Naive thymus-derived CD8-positive, alpha-beta T cell (primary cell): ENCODE measurements at regions not wholly inside any gene's neighbourhood (a gene's known extent, or its start where the extent isn't known, plus 50 kb on each side); places are given as distances from the start of the nearest gene placed in this dataset.
"Not testable (repeated sequence)": the region's sequence is repeated elsewhere in the genome, so short reads cannot be mapped to it uniquely, and the experiment has no call there.

Source experiments
- ATAC-seq, 2 donors: fragments of 150-1000 bp; cut with Tn5 transposase in 1 of 2; sonication (Bioruptor Pico), chemical (Tn5 transposase) in 1 of 2; 1 replicate in 1 of 2; 2 replicates in 1 of 2; pipeline ENCODE4 v1.10.0; 2021; ENCODE audit warnings: mild to moderate bottlenecking in 2 of 2, moderate library complexity in 2 of 2
- POLR2A ChIA-PET: fragments of 350-600 bp; sonication (Branson Sonifier 250); formaldehyde crosslinking; loops from one replicate; lab custom pipeline; 2021; ENCODE audit warnings: antibody characterized with exemption; lab: Charles Lee
- DNase-seq, 10 donors: peaks; one replicate each; pipeline versions ENCODE4 v3.0.0 to v3.0.0-alpha.2; 2020 to 2022
- H3K27ac Mint-ChIP-seq, 10 donors: one replicate each; pipeline ENCODE4 v1.8.0; 2020 to 2022; ENCODE audit warnings: mild to moderate bottlenecking in 10 of 10, mixed read lengths in 10 of 10, moderate library complexity in 4 of 10, inconsistent platforms in 1 of 10
- H3K27me3 Mint-ChIP-seq, 5 donors: one replicate each; pipeline ENCODE4 v1.8.0; 2021 to 2022; ENCODE audit warnings: mixed read lengths in 5 of 5
- H3K36me3 Mint-ChIP-seq, 3 donors: one replicate each; pipeline ENCODE4 v1.8.0; 2020 to 2022; ENCODE audit warnings: mixed read lengths in 3 of 3, mild to moderate bottlenecking in 2 of 3, inconsistent platforms in 1 of 3
- H3K4me1 Mint-ChIP-seq, 4 donors: one replicate each; pipeline ENCODE4 v1.8.0; 2021 to 2022; ENCODE audit warnings: mixed read lengths in 4 of 4
- H3K4me3 Mint-ChIP-seq, 10 donors: one replicate each; pipeline ENCODE4 v1.8.0; 2020 to 2022; ENCODE audit warnings: mild to moderate bottlenecking in 10 of 10, mixed read lengths in 10 of 10, moderate library complexity in 6 of 10, inconsistent platforms in 1 of 10
- H3K9me3 Mint-ChIP-seq, 9 donors: one replicate each; pipeline ENCODE4 v1.8.0; 2020 to 2022; ENCODE audit warnings: mixed read lengths in 9 of 9, mild to moderate bottlenecking in 3 of 9, inconsistent platforms in 1 of 9, moderate library complexity in 1 of 9

GRCh38 chr6:153984811-153985210 is 54.2 kb upstream of the OPRM1 start:
- Mint-ChIP-seq H3K27me3 (peaks cover 0 to 21% (median 4%) of the 10 kb centered on the region in 5 donors), H3K4me3 (no peak overlapping the region), H3K9me3 (peaks cover 0 to 4% (median 0%) of the 10 kb centered on the region in 9 donors), H3K36me3 (no peaks in the 10 kb centered on the region), H3K4me1 (no peaks in the 10 kb centered on the region), H3K27ac (no peak overlapping the region)
- no peak for DNase-seq
- no peak for ATAC-seq
- POLR2A ChIA-PET = no interaction called here

- H3K36me3 Mint-ChIP-seq = peaks cover 0 to 1% (median 0%) of the 10 kb centered on the region in 3 donors
- POLR2A ChIA-PET = no interaction called here
- H3K4me1 Mint-ChIP-seq = peaks cover 0 to 5% (median 0%) of the 10 kb centered on the region in 4 donors
- peaks cover 0 to 11% (median 0%) of the 10 kb centered on the region in 9 donors for H3K9me3 Mint-ChIP-seq
- peaks cover 0 to 10% (median 4%) of the 10 kb centered on the region in 5 donors for H3K27me3 Mint-ChIP-seq
- H3K27ac Mint-ChIP-seq = no peak overlapping the region
- no peak for ATAC-seq
- no peak for DNase-seq
- no peak overlapping the region for H3K4me3 Mint-ChIP-seq
These were observed 58.9 kb upstream of the OPRM1 start for GRCh38 chr6:153980171-153980570.

- ATAC-seq, H3K27ac Mint-ChIP-seq, H3K36me3 Mint-ChIP-seq, DNase-seq, POLR2A ChIA-PET, H3K4me1 Mint-ChIP-seq, H3K27me3 Mint-ChIP-seq, H3K4me3 Mint-ChIP-seq: not testable (repeated sequence)
- peaks cover 0 to 11% (median 0%) of the 10 kb centered on the region in 9 donors for H3K9me3 Mint-ChIP-seq
These were observed 60.0 kb upstream of the OPRM1 start for GRCh38 chr6:153978911-153979548.

GRCh38 chr6:153976921-153977693 is 61.9 kb upstream of the OPRM1 start:
- DNase-seq (no peak), ATAC-seq (no peak)
- POLR2A ChIA-PET = no interaction called here
- Mint-ChIP-seq H3K36me3 (peaks cover 0 to 1% (median 0%) of the 10 kb centered on the region in 3 donors), H3K27me3 (no peaks in the 10 kb centered on the region), H3K9me3 (peaks cover 0 to 11% (median 0%) of the 10 kb centered on the region in 9 donors), H3K4me3 (no peak overlapping the region), H3K4me1 (peaks cover 0 to 5% (median 0%) of the 10 kb centered on the region in 4 donors), H3K27ac (no peak overlapping the region)

- Mint-ChIP-seq H3K9me3 (no peaks in the 10 kb centered on the region), H3K36me3 (no peaks in the 10 kb centered on the region), H3K4me3 (peak overlapping the region in 7 of 10 donors; percentile 10 to 76 (median 42)), H3K4me1 (peaks cover 7 to 27% (median 18%) of the 10 kb centered on the region in 4 donors), H3K27me3 (no peaks in the 10 kb centered on the region), H3K27ac (peak overlapping the region in 7 of 10 donors; percentile 13 to 82 (median 25))
- peak; percentile 17 to 55 for ATAC-seq
- DNase-seq = peak in 3 of 10 donors; percentile 14 to 45 (median 32)
- POLR2A ChIA-PET = no interaction called here
These were observed 73.0 kb upstream of the OPRM1 start for GRCh38 chr6:153966001-153966400.

GRCh38 chr6:153963352-153963751 is 75.7 kb upstream of the OPRM1 start:
- Mint-ChIP-seq H3K4me1 (peaks cover 7 to 30% (median 19%) of the 10 kb centered on the region in 4 donors), H3K4me3 (no peak overlapping the region), H3K27ac (peak overlapping the region in 2 of 10 donors; percentile 4 to 23), H3K9me3 (no peaks in the 10 kb centered on the region), H3K27me3 (no peaks in the 10 kb centered on the region), H3K36me3 (no peaks in the 10 kb centered on the region)
- POLR2A ChIA-PET = no interaction called here
- ATAC-seq (no peak), DNase-seq (no peak)

GRCh38 chr6:153962555-153962954 is 76.5 kb upstream of the OPRM1 start:
- no peak for ATAC-seq
- Mint-ChIP-seq H3K27me3 (no peaks in the 10 kb centered on the region), H3K4me1 (peaks cover 7 to 30% (median 20%) of the 10 kb centered on the region in 4 donors), H3K9me3 (no peaks in the 10 kb centered on the region), H3K36me3 (no peaks in the 10 kb centered on the region), H3K27ac (peak overlapping the region in 1 of 10 donors; percentile 20), H3K4me3 (no peak overlapping the region)
- no peak for DNase-seq
- POLR2A ChIA-PET = no interaction called here

GRCh38 chr6:153960741-153961140 is 78.3 kb upstream of the OPRM1 start:
- ATAC-seq (no peak), DNase-seq (no peak)
- H3K4me1 Mint-ChIP-seq = peaks cover 7 to 18% (median 11%) of the 10 kb centered on the region in 4 donors
- no peaks in the 10 kb centered on the region for H3K27me3 Mint-ChIP-seq
- H3K36me3 Mint-ChIP-seq = no peaks in the 10 kb centered on the region
- POLR2A ChIA-PET = no interaction called here
- H3K9me3 Mint-ChIP-seq = no peaks in the 10 kb centered on the region
- H3K27ac Mint-ChIP-seq = no peak overlapping the region
- no peak overlapping the region for H3K4me3 Mint-ChIP-seq

- Mint-ChIP-seq H3K4me1 (peaks cover 7 to 15% (median 8%) of the 10 kb centered on the region in 4 donors), H3K36me3 (no peaks in the 10 kb centered on the region), H3K27me3 (no peaks in the 10 kb centered on the region), H3K9me3 (no peaks in the 10 kb centered on the region), H3K4me3 (no peak overlapping the region), H3K27ac (no peak overlapping the region)
- ATAC-seq = no peak
- DNase-seq = no peak
- POLR2A ChIA-PET = no interaction called here
These were observed 78.8 kb upstream of the OPRM1 start for GRCh38 chr6:153960281-153960680.

GRCh38 chr6:153959276-153959675 is 79.8 kb upstream of the OPRM1 start:
- DNase-seq = no peak
- Mint-ChIP-seq H3K36me3 (no peaks in the 10 kb centered on the region), H3K9me3 (peaks cover 0 to 4% (median under 1%) of the 10 kb centered on the region in 9 donors), H3K4me1 (peaks cover 7 to 13% (median 8%) of the 10 kb centered on the region in 4 donors), H3K27me3 (peaks cover 0 to 4% (median 0%) of the 10 kb centered on the region in 5 donors), H3K4me3 (no peak overlapping the region), H3K27ac (no peak overlapping the region)
- ATAC-seq = no peak
- POLR2A ChIA-PET = no interaction called here

- ATAC-seq (no peak), DNase-seq (no peak)
- H3K27me3 Mint-ChIP-seq = peaks cover 0 to 4% (median 0%) of the 10 kb centered on the region in 5 donors
- POLR2A ChIA-PET = no interaction called here
- H3K9me3 Mint-ChIP-seq = peaks cover 0 to 5% (median 2%) of the 10 kb centered on the region in 9 donors
- H3K36me3 Mint-ChIP-seq = peaks cover 0 to 3% (median 0%) of the 10 kb centered on the region in 3 donors
- H3K4me3 Mint-ChIP-seq = no peak overlapping the region
- no peak overlapping the region for H3K27ac Mint-ChIP-seq
- peaks cover 7 to 13% (median 8%) of the 10 kb centered on the region in 4 donors for H3K4me1 Mint-ChIP-seq
These were observed 80.2 kb upstream of the OPRM1 start for GRCh38 chr6:153958860-153959259.

GRCh38 chr6:153957394-153957793 is 81.6 kb upstream of the OPRM1 start:
- Mint-ChIP-seq H3K27me3 (peaks cover 0 to 8% (median 0%) of the 10 kb centered on the region in 5 donors), H3K4me3 (no peak overlapping the region), H3K4me1 (peaks cover 0 to 7% (median 2%) of the 10 kb centered on the region in 4 donors), H3K9me3 (peaks cover 0 to 9% (median 3%) of the 10 kb centered on the region in 9 donors), H3K36me3 (peaks cover 0 to 9% (median 0%) of the 10 kb centered on the region in 3 donors), H3K27ac (peak overlapping the region in 1 of 10 donors; percentile 13)
- DNase-seq (no peak), ATAC-seq (no peak)
- POLR2A ChIA-PET = no interaction called here

- POLR2A ChIA-PET = no interaction called here
- Mint-ChIP-seq H3K4me3 (no peak overlapping the region), H3K4me1 (peaks cover 0 to 7% (median 2%) of the 10 kb centered on the region in 4 donors), H3K9me3 (peaks cover 0 to 9% (median 3%) of the 10 kb centered on the region in 9 donors), H3K27me3 (peaks cover 0 to 8% (median 0%) of the 10 kb centered on the region in 5 donors), H3K27ac (no peak overlapping the region), H3K36me3 (peaks cover 0 to 9% (median 0%) of the 10 kb centered on the region in 3 donors)
- DNase-seq (no peak), ATAC-seq (no peak)
These were observed 82.2 kb upstream of the OPRM1 start for GRCh38 chr6:153956808-153957207.
